Endothelial cell of umbilical vein (primary cell): ENCODE measurements at regions not wholly inside any gene's neighbourhood (a gene's known extent, or its start where the extent isn't known, plus 50 kb on each side); places are given as distances from the start of the nearest gene placed in this dataset.
A peak's percentile ranks its signal among the peaks of the same experiment; 100 is the strongest.
"Not testable (repeated sequence)": the region's sequence is repeated elsewhere in the genome, so short reads cannot be mapped to it uniquely, and the experiment has no call there.

ENCODE experiments used
- BruUV-seq: library from RNA; stranded (reverse); fragments of 400-500 nt; replicated peaks from 2 replicates; lab custom pipeline; 2021; lab: Mats Ljungman, UMichigan
- CTCF ChIA-PET: fragments of 300-600, 350-600 bp; sonication (Branson Sonifier 250); formaldehyde crosslinking; loops from one replicate; lab custom pipeline; 2021; ENCODE audit warnings: antibody characterized with exemption, inconsistent platforms; lab: Charles Lee
- POLR2A ChIA-PET: fragments of 300-600, 350-600 bp; sonication (Branson Sonifier 250); formaldehyde crosslinking; loops from one replicate; lab custom pipeline; 2021; ENCODE audit warnings: antibody characterized with exemption, inconsistent platforms; lab: Charles Lee
- DNase-seq: peaks from one replicate; pipeline ENCODE4 v3.0.0-alpha.2; 2011; ENCODE audit warnings: low read depth, low spot score
- FAIRE-seq: peaks from 2 replicates; lab custom pipeline; 2011; peaks lifted over from hg19 to GRCh38; lab: Jason Lieb, UNC
- H2AFZ ChIP-seq: 2 replicates; pipeline ENCODE4 v1.6.0; 2012; ENCODE audit warnings: low read depth, low read length, control low read depth, inconsistent platforms
- H3K27ac ChIP-seq: 2 replicates; pipeline ENCODE4 v1.5.1; 2011; ENCODE audit warnings: low read depth, mild to moderate bottlenecking, control low read depth, low read length, moderate library complexity; ENCODE audit not compliant: insufficient read depth
- H3K27me3 ChIP-seq, 2 experiments: 2 replicates each; pipeline versions ENCODE4 v1.6.0 to v1.6.1; 2011; ENCODE audit warnings: low read length in 2 of 2, mixed read lengths in 1 of 2; ENCODE audit not compliant: control insufficient read depth in 2 of 2, insufficient read depth in 2 of 2
- H3K36me3 ChIP-seq, 2 experiments: 2 replicates in 1 of 2; 3 replicates in 1 of 2; pipeline ENCODE4 v1.5.1; 2011; ENCODE audit warnings: low read length in 2 of 2, mild to moderate bottlenecking in 1 of 2, moderate library complexity in 1 of 2; ENCODE audit not compliant: control insufficient read depth in 2 of 2, insufficient read depth in 2 of 2; ENCODE audit errors: extremely low read depth in 1 of 2
- H3K4me1 ChIP-seq: 3 replicates; pipeline ENCODE4 v1.5.1; 2011; ENCODE audit warnings: mild to moderate bottlenecking, low read length; ENCODE audit not compliant: control insufficient read depth, insufficient read depth; ENCODE audit errors: extremely low read depth
- H3K4me2 ChIP-seq: 2 replicates; pipeline ENCODE4 v1.6.1; 2011; ENCODE audit warnings: low read length, control low read depth, mixed read lengths; ENCODE audit not compliant: insufficient read depth
- H3K4me3 ChIP-seq, 3 experiments: fragments of 200-600 bp in 1 of 3; sonication (generic), shearing (Covaris generic) in 1 of 3; replicated peaks in 1 of 3; 2 replicates each; pipeline ENCODE4 v1.5.1; 2011 to 2016; ENCODE audit warnings: control low read depth in 3 of 3, low read length in 3 of 3, mild to moderate bottlenecking in 2 of 3, inconsistent platforms in 1 of 3, low read depth in 1 of 3, moderate library complexity in 1 of 3; ENCODE audit not compliant: insufficient read depth in 1 of 3
- H3K79me2 ChIP-seq: 2 replicates; pipeline ENCODE4 v1.6.0; 2012; ENCODE audit warnings: low read length, inconsistent platforms; ENCODE audit not compliant: control insufficient read depth, insufficient read depth
- H3K9ac ChIP-seq: replicated peaks from 2 replicates; pipeline ENCODE3; 2011; ENCODE audit warnings: low read length, control low read depth; ENCODE audit not compliant: insufficient read depth; ENCODE audit errors: extremely low read depth
- H3K9me1 ChIP-seq: replicated peaks from 3 replicates; pipeline ENCODE4 v1.6.0; 2011; ENCODE audit warnings: mild to moderate bottlenecking, low read length; ENCODE audit not compliant: control insufficient read depth, insufficient read depth; ENCODE audit errors: extremely low read depth
- H3K9me3 ChIP-seq: replicated peaks from 2 replicates; pipeline ENCODE4 v1.5.1; 2012; ENCODE audit warnings: low read length, inconsistent platforms; ENCODE audit not compliant: control insufficient read depth, insufficient read depth
- H4K20me1 ChIP-seq: replicated peaks from 2 replicates; pipeline ENCODE3; 2011; ENCODE audit warnings: mild to moderate bottlenecking, low read length; ENCODE audit not compliant: control insufficient read depth, insufficient read depth; ENCODE audit errors: extremely low read depth
- EZH2 ChIP-seq: IDR thresholded peaks from 2 replicates; pipeline ENCODE4 v1.6.1; 2012; ENCODE audit warnings: borderline replicate concordance, low read depth, mild to moderate bottlenecking, moderate library complexity, low read length, inconsistent platforms; ENCODE audit not compliant: severe bottlenecking
- FOS ChIP-seq: IDR thresholded peaks from 2 replicates; pipeline ENCODE4 v1.6.1; 2011; ENCODE audit warnings: mild to moderate bottlenecking, low read length, moderate library complexity, borderline replicate concordance; ENCODE audit not compliant: insufficient read depth
- GATA2 ChIP-seq: IDR thresholded peaks from 2 replicates; pipeline ENCODE4 v1.7.0; 2011; ENCODE audit warnings: low read depth, mild to moderate bottlenecking, moderate library complexity, mixed read lengths, low read length; ENCODE audit not compliant: insufficient read length, insufficient read depth
- JUN ChIP-seq: IDR thresholded peaks from 2 replicates; pipeline ENCODE4 v1.6.1; 2011; ENCODE audit warnings: borderline replicate concordance, low read depth; ENCODE audit not compliant: insufficient read length, insufficient read depth
- MAX ChIP-seq: IDR thresholded peaks from 2 replicates; pipeline ENCODE4 v1.6.1; 2011; ENCODE audit not compliant: insufficient read depth, insufficient read length
- MYC ChIP-seq: IDR thresholded peaks from one replicate; pipeline ENCODE4 v1.6.1; 2011; ENCODE audit warnings: mild to moderate bottlenecking, low read depth, low read length
- POLR2A ChIP-seq: IDR thresholded peaks from 2 replicates; pipeline ENCODE4 v1.6.1; 2012; ENCODE audit warnings: low read depth, mild to moderate bottlenecking, control low read depth, low read length
- POLR2AphosphoS5 ChIP-seq: IDR thresholded peaks from 2 replicates; pipeline ENCODE4 v1.6.1; 2012; ENCODE audit warnings: low read depth, mild to moderate bottlenecking, control low read depth, low read length, moderate library complexity; ENCODE audit not compliant: insufficient read depth
- dilution Hi-C: fragments of 300-500 bp; cut with MboI; formaldehyde crosslinking; loops from one replicate; pipeline ENCODE4 v1.15.0; 2019; ENCODE audit warnings: low sequenced_read_pairs; ENCODE audit not compliant: extremely low pct_ligation_motif_present
- intact Hi-C: fragments of 100-400 bp; cut with micrococcal nuclease; formaldehyde crosslinking; loops from one replicate; pipeline ENCODE4 v1.10.0; 2022
- TF ChIP-seq, protein P1 (sequence below), 2 donors: IDR thresholded peaks; 1 replicate in 1 of 2; 2 replicates in 1 of 2; pipeline ENCODE4 v1.5.1; 2011; ENCODE audit warnings: low read length in 2 of 2, mild to moderate bottlenecking in 2 of 2, moderate library complexity in 2 of 2, control low read depth in 1 of 2, inconsistent platforms in 1 of 2, low read depth in 1 of 2; ENCODE audit not compliant: insufficient read depth in 1 of 2; ENCODE audit errors: extremely low read depth in 1 of 2

GRCh38 chr20:55316753-55317152 lies 688.6 kb downstream of the CBLN4 start:
- DNase-seq = no peak
- ChIA-PET CTCF (no interaction called here), POLR2A (no interaction called here)
- no TSS peak for BruUV-seq
- dilution Hi-C loops (no loop called here), intact Hi-C loops (no loop called here)
- Histone ChIP-seq H3K9me3 (no peaks in the 10 kb centered on the region), H4K20me1 (no peaks in the 10 kb centered on the region), H3K4me2 (no peak overlapping the region), H3K4me1 (no peaks in the 10 kb centered on the region), H3K4me3 (no peak overlapping the region), H3K79me2 (no peaks in the 10 kb centered on the region), H3K9me1 (no peaks in the 10 kb centered on the region), H3K36me3 (no peaks in the 10 kb centered on the region), H3K27me3 (no peaks in the 10 kb centered on the region), H3K9ac (no peak overlapping the region), H3K27ac (no peak overlapping the region), H2AFZ (no peak overlapping the region)
- FAIRE-seq = no peak
- TF ChIP-seq POLR2AphosphoS5 = no peak

- BruUV-seq, H3K4me1 ChIP-seq, H3K4me3 ChIP-seq, intact Hi-C loops, H3K79me2 ChIP-seq, dilution Hi-C loops, H3K36me3 ChIP-seq, H4K20me1 ChIP-seq, CTCF ChIA-PET, H2AFZ ChIP-seq, H3K27me3 ChIP-seq, H3K9me1 ChIP-seq, H3K9me3 ChIP-seq, DNase-seq, H3K4me2 ChIP-seq, H3K27ac ChIP-seq, POLR2A ChIA-PET, H3K9ac ChIP-seq: not testable (repeated sequence)
- FAIRE-seq = peak; percentile 31
Measured at GRCh38 chr20:55310844-55311243, 694.5 kb downstream of the CBLN4 start.

DNA sequence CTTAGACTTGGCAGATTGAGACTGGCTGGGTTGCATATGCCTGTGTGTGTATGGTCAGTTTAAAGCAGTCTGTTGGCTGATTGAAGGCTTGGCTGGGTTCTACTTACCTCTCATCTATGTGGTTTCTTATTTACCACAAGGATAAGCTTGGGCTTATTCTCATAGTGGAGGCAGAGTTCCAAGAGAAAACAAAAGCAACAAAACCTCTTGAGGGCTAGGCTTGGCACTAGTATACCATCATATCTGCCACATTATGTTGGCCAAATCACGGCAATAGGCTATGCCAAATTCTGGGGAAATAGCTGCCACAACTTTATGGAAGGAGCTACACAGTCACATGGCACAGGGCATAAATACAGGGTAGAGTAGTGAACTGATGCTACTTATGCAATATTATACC lies 714.1 kb downstream of the CBLN4 start:
- DNase-seq (no peak), FAIRE-seq (no peak)
- ChIA-PET CTCF (no interaction called here), POLR2A (no interaction called here)
- intact Hi-C loops (no loop called here), dilution Hi-C loops (no loop called here)
- H3K4me1 ChIP-seq = no peaks in the 10 kb centered on the region
- no peak overlapping the region for H3K4me3 ChIP-seq
- H3K27me3 ChIP-seq = no peaks in the 10 kb centered on the region
- H3K4me2 ChIP-seq = no peak overlapping the region
- no peak overlapping the region for H3K9ac ChIP-seq
- H2AFZ ChIP-seq = no peak overlapping the region
- H3K9me3 ChIP-seq = peaks cover 6% of the 10 kb centered on the region
- no peaks in the 10 kb centered on the region for H3K36me3 ChIP-seq
- no peaks in the 10 kb centered on the region for H3K9me1 ChIP-seq
- no peaks in the 10 kb centered on the region for H4K20me1 ChIP-seq
- H3K27ac ChIP-seq = no peak overlapping the region
- no peaks in the 10 kb centered on the region for H3K79me2 ChIP-seq
- TF ChIP-seq, protein P1, sequence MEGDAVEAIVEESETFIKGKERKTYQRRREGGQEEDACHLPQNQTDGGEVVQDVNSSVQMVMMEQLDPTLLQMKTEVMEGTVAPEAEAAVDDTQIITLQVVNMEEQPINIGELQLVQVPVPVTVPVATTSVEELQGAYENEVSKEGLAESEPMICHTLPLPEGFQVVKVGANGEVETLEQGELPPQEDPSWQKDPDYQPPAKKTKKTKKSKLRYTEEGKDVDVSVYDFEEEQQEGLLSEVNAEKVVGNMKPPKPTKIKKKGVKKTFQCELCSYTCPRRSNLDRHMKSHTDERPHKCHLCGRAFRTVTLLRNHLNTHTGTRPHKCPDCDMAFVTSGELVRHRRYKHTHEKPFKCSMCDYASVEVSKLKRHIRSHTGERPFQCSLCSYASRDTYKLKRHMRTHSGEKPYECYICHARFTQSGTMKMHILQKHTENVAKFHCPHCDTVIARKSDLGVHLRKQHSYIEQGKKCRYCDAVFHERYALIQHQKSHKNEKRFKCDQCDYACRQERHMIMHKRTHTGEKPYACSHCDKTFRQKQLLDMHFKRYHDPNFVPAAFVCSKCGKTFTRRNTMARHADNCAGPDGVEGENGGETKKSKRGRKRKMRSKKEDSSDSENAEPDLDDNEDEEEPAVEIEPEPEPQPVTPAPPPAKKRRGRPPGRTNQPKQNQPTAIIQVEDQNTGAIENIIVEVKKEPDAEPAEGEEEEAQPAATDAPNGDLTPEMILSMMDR (IDR thresholded peaks at IDR 0.05; ENCODE audit: extremely low read depth in 1 of 2, insufficient read depth in 1 of 2, low read depth in 1 of 2, low read length in 2 of 2) = no peak
- TF ChIP-seq GATA2 = no peak
- no peak for TF ChIP-seq POLR2AphosphoS5
- TF ChIP-seq EZH2 = no peak
- no peak for TF ChIP-seq FOS
- TF ChIP-seq JUN = no peak
- TF ChIP-seq MAX = no peak
- TF ChIP-seq POLR2A = no peak
- no peak for TF ChIP-seq MYC
- BruUV-seq = no TSS peak
